Ovary (tissue), 3 donors: ENCODE measurements at regions not wholly inside any gene's neighbourhood (a gene's known extent, or its start where the extent isn't known, plus 50 kb on each side); places are given as distances from the start of the nearest gene placed in this dataset.

Experiments used
- CTCF ChIP-seq, 3 donors: fragments of 450-650 bp in 2 of 3; fragments of 200-600 bp in 1 of 3; IDR thresholded peaks; one replicate each; pipeline versions ENCODE4 v1.5.1 to v1.8.0; 2016 to 2022; ENCODE audit warnings: antibody characterized with exemption in 3 of 3, mild to moderate bottlenecking in 1 of 3
- EP300 ChIP-seq: sonication (generic); formaldehyde crosslinking; IDR thresholded peaks from one replicate; pipeline ENCODE4 v1.6.1; 2017; ENCODE audit warnings: antibody characterized with exemption
- POLR2A ChIP-seq: fragments of 450-650 bp; IDR thresholded peaks from one replicate; pipeline ENCODE4 v1.6.1; 2017; ENCODE audit warnings: antibody characterized with exemption, mild to moderate bottlenecking, moderate library complexity
- donor health status: DM: no; HTN: no; CAD: no.

GRCh38 chr10:121242741-121243608 is 355.3 kb downstream of the FGFR2 start:
- TF ChIP-seq CTCF (IDR thresholded peaks at IDR 0.05), result no peak
- no peak for TF ChIP-seq POLR2A
- no peak for TF ChIP-seq EP300
